NB4 (cell line): ENCODE measurements at regions not wholly inside any gene's neighbourhood (a gene's known extent, or its start where the extent isn't known, plus 50 kb on each side); places are given as distances from the start of the nearest gene placed in this dataset.

Experiments
- DNase-seq: peaks from one replicate; pipeline ENCODE4 v3.0.0; 2010; ENCODE audit warnings: low read depth
- H3K4me3 ChIP-seq: one replicate; pipeline ENCODE4 v1.5.1; 2011; ENCODE audit warnings: mild to moderate bottlenecking, low read depth, low read length, moderate library complexity
- CTCF ChIP-seq: IDR thresholded peaks from one replicate; pipeline ENCODE4 v1.5.1; 2012; ENCODE audit warnings: low read depth, low read length
- MAX ChIP-seq: IDR thresholded peaks from 2 replicates; pipeline ENCODE4 v1.6.1; 2011; ENCODE audit warnings: low read depth, low read length
- MYC ChIP-seq: IDR thresholded peaks from 2 replicates; pipeline ENCODE4 v1.6.1; 2011; ENCODE audit warnings: low read depth, low read length
- POLR2A ChIP-seq: IDR thresholded peaks from 2 replicates; pipeline ENCODE4 v1.6.1; 2011; ENCODE audit warnings: mild to moderate bottlenecking; ENCODE audit not compliant: insufficient read length; ENCODE audit errors: extremely low read depth

GRCh38 chr18:24735624-24736231 lies 275.3 kb downstream of the HRH4 start:
- TF ChIP-seq POLR2A = no peak
- TF ChIP-seq MYC = no peak
- no peak overlapping the region for H3K4me3 ChIP-seq
- DNase-seq = no peak

DNA sequence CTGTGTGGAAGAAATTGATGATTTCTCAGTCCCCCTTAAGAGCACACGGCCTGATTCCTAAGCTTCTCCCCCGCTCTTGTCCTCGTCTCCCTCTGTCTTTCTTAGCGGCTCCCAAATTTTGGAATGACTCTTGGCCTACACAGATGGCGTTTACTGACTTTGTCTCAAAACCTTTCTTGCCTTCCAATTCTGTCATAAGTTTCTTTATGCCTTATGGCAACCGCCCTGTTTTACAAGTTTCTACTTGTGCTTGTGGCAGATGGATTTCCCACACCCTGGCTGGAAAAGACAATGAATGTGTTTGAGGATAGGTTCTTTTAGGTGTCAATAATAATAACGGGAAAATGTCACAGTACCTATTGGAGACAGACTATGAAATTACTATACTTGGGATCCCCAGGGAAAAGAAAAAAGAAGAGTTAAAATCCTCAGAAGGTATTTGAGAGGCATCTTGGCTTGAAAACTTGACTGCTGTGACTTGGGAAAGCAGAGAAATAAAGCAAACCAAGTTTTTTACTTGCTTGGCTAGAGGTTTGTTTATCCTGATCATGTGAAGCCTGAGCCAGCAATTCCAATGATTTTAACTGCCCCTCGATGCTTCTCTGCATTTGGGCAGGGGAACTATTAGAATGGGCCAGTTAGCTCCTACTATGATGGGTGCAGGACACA lies 276.4 kb downstream of the HRH4 start:
- no peak for DNase-seq

GRCh38 chr18:24740829-24741228 lies 280.4 kb downstream of the HRH4 start:
- H3K4me3 ChIP-seq = no peak overlapping the region
- TF ChIP-seq CTCF (no peak), POLR2A (no peak), MAX (no peak), MYC (no peak)
- no peak for DNase-seq

More for the DNA sequence above, 276.4 kb downstream of the HRH4 start:
- no peak overlapping the region for H3K4me3 ChIP-seq
- TF ChIP-seq POLR2A (no peak), MAX (no peak), MYC (no peak), CTCF (no peak)

DNA sequence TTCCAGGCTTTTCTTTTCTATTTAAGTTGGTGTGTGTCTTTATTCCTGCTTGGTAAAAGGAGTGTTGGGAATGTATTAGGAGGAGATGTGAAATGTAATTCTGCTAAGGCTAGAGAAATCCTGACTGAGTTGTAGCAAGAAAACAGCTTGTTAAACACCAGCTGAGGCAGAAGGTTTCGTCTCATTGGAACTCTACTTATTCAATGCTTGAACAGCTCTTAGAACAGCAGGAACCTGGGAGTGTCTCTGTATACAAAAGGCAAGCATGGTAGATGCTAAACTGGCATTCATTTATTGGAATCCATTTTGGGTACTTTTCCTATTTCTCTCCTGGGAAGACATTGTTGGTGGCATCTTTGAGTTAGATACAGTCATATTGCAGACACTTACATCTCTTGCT lies 280.9 kb downstream of the HRH4 start:
- no peak for DNase-seq
- no peak overlapping the region for H3K4me3 ChIP-seq
- TF ChIP-seq POLR2A = no peak
- TF ChIP-seq MYC = no peak
- no peak for TF ChIP-seq MAX
- no peak for TF ChIP-seq CTCF

DNA sequence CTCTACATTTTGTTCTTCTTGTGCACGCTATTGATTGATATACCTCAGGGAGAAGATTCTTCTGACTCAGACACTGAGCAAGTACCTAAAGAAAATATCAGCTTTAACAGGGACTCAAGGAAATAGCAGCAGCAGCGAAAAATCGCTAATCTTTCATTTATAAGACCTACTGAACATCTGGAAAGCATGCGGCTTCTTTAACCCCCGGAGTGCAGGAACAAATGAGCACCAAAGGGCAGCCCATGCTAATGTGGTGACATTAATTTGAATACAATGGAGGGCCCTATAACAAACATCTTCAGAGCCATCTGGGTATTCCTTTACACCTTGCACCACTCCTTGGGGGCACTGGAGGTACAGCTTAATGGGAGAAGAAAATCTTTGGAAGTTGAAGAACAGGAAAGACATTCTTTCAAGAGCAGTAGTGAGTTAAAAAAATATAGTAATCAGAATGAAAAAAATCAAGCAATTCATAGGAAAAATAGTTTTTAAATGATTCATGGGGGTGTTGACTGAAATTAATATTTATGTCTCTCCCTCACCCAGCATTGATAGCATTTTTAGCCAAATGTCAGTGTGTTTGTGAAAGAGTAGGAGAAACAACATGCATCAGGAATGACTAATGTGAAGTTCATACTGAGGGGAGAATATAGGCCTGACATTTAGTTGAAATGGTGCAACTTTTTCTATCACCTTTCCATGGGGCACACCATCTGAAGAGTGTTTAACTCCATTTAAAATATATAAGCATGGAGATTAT lies 281.7 kb downstream of the HRH4 start:
- TF ChIP-seq MAX = no peak
- no peak for TF ChIP-seq CTCF
- no peak for TF ChIP-seq MYC
- no peak for TF ChIP-seq POLR2A
- no peak for DNase-seq
- no peak overlapping the region for H3K4me3 ChIP-seq
